Liver (tissue), 3 donors: ENCODE measurements at regions not wholly inside any gene's neighbourhood (a gene's known extent, or its start where the extent isn't known, plus 50 kb on each side); places are given as distances from the start of the nearest gene placed in this dataset.
A peak's percentile ranks its signal among the peaks of the same experiment; 100 is the strongest.

Experiments used
- EGR1 ChIP-seq, 2 donors: IDR thresholded peaks; 2 replicates each; pipeline ENCODE4 v1.6.1; 2016 to 2018; ENCODE audit warnings: antibody characterized with exemption in 2 of 2, low read depth in 2 of 2
- RAD21 ChIP-seq, 2 donors: IDR thresholded peaks; 2 replicates each; pipeline ENCODE4 v1.6.1; 2016; ENCODE audit warnings: antibody characterized with exemption in 2 of 2, mild to moderate bottlenecking in 2 of 2
- SP1 ChIP-seq: IDR thresholded peaks from 2 replicates; pipeline ENCODE4 v1.6.1; 2018; ENCODE audit warnings: antibody characterized with exemption, mild to moderate bottlenecking
- TAF1 ChIP-seq: conservative IDR thresholded peaks from 2 replicates; pipeline ENCODE4 v1.6.1; 2016; ENCODE audit warnings: antibody characterized with exemption, mild to moderate bottlenecking
- TF ChIP-seq, protein P1 (sequence below): IDR thresholded peaks from 2 replicates; pipeline ENCODE4 v1.6.1; 2016; ENCODE audit warnings: antibody characterized with exemption
- TF ChIP-seq, protein P2 (sequence below): fragments of 150-350 bp; IDR thresholded peaks from 2 replicates; pipeline ENCODE4 v1.5.1; 2017; ENCODE audit warnings: improper control_type of control experiment, low read depth, low read length; ENCODE audit not compliant: missing input control
- TF ChIP-seq, protein P3 (sequence below): IDR thresholded peaks from 2 replicates; pipeline ENCODE4 v1.6.1; 2016; ENCODE audit warnings: antibody characterized with exemption
- donor health status: healthy.
- donor health status: healthy.

DNA sequence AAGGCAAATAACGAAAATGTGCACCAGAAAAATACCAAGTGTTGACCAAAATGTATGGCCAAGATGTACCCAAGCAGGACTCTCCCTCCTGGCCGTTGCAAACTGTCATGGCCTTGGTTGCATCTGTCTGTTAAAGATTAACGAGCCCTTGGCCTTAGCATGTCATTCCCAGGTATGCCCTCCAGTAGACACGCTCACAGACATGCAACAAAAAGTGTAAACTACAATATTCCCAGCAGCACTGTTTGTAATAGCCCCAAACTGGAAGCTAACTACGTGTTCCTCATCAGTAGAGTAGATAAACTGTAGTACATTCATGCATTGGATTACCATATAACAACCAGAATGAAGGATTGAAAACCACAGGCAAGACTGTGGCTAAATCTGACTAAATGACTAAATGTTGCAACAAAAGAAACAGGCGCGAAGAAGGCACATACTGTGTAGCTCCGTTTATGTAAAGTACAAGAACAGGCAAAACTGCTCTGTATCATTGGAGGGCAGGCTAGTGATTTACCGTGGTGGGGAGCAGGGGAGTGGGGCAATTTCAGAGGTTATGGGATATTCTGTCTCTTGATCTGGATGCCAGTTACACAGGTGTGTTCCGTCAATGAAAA is 232.8 kb upstream of the DIO3 start:
- TF ChIP-seq, protein P1, sequence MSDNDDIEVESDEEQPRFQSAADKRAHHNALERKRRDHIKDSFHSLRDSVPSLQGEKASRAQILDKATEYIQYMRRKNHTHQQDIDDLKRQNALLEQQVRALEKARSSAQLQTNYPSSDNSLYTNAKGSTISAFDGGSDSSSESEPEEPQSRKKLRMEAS: peak; percentile 12
- TF ChIP-seq TAF1 (no peak), SP1 (peak; percentile 48), EGR1 (IDR thresholded peaks at IDR 0.05; ENCODE audit: low read depth in 2 of 2) (no peak), RAD21 (IDR thresholded peaks at IDR 0.05) (peak; percentile 48 to 55)
- TF ChIP-seq, protein P2, sequence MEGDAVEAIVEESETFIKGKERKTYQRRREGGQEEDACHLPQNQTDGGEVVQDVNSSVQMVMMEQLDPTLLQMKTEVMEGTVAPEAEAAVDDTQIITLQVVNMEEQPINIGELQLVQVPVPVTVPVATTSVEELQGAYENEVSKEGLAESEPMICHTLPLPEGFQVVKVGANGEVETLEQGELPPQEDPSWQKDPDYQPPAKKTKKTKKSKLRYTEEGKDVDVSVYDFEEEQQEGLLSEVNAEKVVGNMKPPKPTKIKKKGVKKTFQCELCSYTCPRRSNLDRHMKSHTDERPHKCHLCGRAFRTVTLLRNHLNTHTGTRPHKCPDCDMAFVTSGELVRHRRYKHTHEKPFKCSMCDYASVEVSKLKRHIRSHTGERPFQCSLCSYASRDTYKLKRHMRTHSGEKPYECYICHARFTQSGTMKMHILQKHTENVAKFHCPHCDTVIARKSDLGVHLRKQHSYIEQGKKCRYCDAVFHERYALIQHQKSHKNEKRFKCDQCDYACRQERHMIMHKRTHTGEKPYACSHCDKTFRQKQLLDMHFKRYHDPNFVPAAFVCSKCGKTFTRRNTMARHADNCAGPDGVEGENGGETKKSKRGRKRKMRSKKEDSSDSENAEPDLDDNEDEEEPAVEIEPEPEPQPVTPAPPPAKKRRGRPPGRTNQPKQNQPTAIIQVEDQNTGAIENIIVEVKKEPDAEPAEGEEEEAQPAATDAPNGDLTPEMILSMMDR: peak; percentile 18
- TF ChIP-seq, protein P3, sequence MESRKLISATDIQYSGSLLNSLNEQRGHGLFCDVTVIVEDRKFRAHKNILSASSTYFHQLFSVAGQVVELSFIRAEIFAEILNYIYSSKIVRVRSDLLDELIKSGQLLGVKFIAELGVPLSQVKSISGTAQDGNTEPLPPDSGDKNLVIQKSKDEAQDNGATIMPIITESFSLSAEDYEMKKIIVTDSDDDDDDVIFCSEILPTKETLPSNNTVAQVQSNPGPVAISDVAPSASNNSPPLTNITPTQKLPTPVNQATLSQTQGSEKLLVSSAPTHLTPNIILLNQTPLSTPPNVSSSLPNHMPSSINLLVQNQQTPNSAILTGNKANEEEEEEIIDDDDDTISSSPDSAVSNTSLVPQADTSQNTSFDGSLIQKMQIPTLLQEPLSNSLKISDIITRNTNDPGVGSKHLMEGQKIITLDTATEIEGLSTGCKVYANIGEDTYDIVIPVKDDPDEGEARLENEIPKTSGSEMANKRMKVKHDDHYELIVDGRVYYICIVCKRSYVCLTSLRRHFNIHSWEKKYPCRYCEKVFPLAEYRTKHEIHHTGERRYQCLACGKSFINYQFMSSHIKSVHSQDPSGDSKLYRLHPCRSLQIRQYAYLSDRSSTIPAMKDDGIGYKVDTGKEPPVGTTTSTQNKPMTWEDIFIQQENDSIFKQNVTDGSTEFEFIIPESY: no peak
